SH-SY5Y (cell line): ENCODE measurements at regions not wholly inside any gene's neighbourhood (a gene's known extent, or its start where the extent isn't known, plus 50 kb on each side); places are given as distances from the start of the nearest gene placed in this dataset.

Experiments
- GATA2 ChIP-seq: IDR thresholded peaks from 2 replicates; pipeline ENCODE4 v1.6.1; 2011; ENCODE audit warnings: mild to moderate bottlenecking, low read depth, low read length
- GATA3 ChIP-seq: IDR thresholded peaks from 2 replicates; pipeline ENCODE4 v1.6.1; 2011; ENCODE audit warnings: low read depth, mild to moderate bottlenecking, low read length, moderate library complexity

DNA sequence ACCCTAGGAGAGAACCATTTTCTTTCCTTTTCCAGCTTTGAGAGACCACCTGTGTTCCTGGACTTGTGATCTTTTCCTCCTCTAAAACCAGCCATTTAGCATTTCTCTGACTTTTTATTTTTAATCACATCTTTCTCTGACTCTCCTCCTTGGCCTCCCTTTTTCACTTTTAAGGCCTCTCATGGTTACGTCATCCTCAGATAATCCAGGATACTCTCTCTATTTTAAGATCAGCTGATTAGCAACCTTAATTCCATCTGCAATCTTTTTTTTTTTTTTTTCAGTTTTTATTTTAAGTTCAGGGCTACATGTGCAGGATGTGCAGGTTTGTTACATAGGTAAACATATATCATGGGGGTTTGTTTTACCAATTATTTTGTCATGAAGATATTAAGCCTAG lies 54.0 kb downstream of the RFPL4B start:
- no peak for TF ChIP-seq GATA2

DNA sequence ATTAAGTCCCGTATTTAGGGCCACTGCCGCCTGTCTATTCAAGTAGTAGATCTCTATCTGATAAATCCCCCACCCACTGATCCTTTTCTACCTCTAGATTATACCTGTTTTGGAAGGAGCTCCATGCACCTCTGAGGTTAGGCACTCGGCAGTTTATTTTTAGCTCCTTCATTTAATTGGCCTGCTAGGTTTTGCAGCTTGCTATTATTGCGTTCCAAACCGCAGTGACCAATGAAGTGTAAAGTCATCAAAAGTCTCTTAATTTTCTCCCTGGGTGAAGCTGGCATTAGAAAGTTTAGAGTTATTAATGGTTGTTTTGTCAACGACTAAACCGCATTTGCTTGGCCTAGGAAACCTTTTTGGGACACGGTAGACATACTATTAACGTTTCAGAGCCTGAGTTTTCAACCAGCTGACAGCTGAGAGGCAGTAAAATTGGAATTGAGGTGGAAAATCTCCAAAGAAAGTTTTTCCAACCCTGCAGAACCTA lies 60.0 kb downstream of the RFPL4B start:
- TF ChIP-seq GATA2, result no peak
- no peak for TF ChIP-seq GATA3

DNA sequence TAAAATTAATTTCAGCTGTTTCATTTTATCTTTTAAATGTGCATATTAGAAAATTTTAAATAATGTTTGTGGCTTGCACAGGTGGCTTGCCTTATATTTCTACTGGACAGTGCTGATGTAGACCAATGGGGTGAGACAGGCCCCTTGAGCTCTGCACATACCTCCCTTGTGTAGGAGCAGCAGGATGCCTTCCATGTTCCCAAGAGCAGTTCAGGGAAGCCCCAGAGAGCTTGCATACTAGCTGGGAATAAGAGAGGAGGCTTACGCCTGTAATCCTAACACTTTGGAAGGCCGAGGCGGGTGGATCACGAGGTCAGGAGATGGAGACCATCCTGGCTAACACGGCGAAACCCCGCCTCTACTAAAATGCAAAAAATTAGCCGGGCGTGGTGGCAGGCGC lies 61.4 kb downstream of the RFPL4B start:
- no peak for TF ChIP-seq GATA2
- TF ChIP-seq GATA3, result no peak

DNA sequence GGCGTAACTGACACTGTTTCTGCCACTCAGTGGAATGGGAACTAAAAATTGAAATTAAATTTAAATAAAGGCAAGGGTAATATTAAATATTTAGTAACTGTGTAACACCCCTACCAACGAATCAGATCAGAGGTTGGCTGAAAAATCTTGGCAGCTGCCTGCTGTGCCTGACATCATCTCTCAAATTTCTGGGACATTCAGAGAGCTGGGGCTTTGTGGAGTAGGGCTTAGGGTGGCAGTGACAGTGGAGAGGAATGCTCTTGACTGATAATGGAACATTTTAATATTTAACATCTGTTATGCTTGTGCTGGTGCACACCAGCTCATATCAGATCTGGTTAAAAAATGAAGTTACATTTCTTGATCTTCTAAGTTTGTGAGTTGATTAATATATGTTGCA lies 62.2 kb downstream of the RFPL4B start:
- TF ChIP-seq GATA3 (no peak), GATA2 (no peak)

DNA sequence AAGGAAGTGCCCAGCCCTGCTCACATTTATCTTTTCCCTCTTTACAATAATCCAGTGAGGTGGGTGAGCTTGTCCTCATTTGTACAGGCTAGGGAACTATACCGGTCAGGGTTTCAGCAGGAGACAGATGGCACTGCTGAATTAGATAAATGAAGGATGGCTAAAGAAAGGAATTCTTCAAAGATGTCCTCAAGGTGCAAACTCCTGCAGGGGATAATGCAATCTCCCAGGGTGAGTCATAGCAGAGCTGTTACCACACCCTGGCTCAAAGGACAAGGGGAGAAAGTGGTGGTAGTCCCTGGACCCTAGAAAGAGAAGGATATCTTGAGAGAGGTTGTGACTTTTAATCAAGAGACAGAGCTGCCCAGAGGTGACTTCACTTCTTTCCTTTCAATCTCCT lies 66.7 kb downstream of the RFPL4B start:
- TF ChIP-seq GATA2 (no peak), GATA3 (no peak)

DNA sequence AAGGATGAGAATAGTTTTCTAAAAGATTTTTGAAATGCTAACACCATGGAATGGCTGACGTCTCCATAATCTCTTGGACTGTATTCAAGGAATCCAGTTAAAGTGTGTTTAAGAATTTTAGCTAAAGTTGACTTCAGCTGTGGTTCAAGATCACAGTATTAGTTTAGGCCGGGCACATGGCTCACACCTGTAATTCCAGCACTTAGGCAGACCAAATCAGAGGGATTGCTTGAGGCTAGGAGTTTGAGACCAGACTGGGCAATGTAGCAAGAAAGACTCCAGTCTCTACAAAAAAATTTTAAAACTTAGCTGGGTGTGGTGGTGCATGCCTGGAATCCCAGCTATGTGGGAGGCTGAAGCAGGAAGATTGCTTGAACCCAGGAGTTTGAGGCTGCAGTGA lies 68.2 kb downstream of the RFPL4B start:
- TF ChIP-seq GATA3 (no peak), GATA2 (no peak)

DNA sequence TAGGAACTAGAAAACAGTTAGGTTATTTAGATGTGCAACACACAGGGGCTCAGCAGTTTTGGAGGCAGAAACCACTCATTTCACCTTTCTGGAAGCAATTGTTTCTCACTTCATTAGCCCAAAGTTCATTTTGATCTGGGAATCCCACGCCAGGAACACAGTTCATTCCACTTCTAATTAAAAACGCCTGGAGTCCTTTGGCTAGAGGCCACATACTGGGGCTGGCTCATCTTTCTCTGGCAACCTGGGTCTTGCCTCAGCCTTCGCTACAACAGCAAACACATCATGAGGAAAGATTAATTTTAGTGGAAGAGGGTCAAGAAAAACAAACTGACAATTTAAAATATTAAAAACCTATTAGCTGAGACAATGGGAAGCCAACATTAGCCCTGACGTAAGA lies 69.7 kb downstream of the RFPL4B start:
- TF ChIP-seq GATA3, result no peak
- no peak for TF ChIP-seq GATA2

DNA sequence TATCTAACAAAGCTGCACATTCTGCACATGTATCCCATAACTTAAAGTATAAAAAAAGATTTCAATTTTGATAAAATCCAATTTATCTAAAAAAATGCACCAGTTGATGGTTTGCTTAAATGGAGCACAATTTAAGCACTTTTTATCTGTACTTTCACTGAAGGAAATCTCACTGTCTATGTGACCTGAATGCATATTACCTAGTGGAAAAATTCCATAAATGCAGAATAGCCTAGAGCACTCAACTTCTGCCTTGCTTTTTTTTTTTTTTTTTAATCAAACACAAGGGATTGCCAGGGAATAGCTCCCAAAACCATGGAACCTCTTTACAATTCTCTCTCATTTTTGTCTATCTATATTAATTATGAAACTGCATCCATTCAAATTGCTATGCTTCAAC lies 80.4 kb downstream of the RFPL4B start:
- no peak for TF ChIP-seq GATA3
- TF ChIP-seq GATA2, result no peak

DNA sequence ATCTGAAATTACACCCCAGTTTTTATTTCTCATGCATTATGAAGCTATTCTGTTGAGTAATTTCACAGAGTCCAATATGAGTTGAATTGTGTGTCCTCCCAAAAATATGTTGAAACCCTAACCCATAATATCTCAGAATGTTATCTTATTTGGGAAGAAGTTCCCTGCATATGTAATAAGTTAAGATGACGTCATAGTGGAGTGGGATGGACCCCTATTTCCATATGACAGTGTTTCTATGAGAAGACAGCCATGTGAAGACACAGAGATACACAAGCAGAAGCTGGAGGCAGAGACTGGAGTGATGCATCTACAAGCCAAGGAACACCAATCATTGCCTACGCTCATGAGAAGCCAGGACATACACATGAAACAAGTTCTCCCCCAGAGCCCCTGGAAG lies 81.3 kb downstream of the RFPL4B start:
- TF ChIP-seq GATA2 (no peak), GATA3 (no peak)

DNA sequence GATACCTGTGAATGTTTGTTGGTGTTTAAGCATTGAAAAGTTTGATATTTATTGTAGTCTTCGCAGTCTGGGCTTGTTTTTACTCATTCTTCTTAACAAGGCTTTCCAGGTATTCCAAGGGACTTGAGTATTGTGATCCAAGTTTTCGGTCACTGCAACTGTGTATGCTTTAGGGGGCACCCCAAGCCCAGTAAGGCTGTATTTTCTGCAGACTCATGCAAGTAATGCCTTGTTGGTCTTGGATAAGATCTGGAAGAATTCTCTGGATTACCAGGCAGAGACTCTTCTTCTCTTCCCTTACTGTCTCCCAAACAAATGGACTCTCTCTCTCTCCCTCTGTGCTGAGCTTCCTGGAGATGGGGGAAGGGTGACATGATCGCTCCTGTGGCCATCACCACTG lies 82.1 kb downstream of the RFPL4B start:
- TF ChIP-seq GATA3 (no peak), GATA2 (no peak)

DNA sequence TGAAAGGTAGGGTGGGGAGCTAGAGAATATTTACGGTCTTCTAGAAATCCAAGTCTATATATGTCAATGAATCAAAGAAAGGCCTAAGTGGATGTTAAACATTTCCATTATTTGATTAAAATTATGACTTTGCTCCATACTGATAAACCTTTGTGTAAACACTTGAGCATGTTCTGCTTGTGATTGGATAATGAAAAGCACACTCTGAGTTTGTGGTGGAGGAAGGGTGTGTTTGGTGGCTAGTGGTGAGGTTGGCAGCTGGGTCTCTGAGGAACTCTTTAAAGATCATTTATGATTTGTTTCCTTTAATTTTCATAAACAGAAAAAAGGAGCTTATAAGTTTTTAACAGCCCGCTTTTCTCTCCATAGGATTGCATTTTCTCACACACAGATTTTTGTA lies 84.7 kb downstream of the RFPL4B start:
- no peak for TF ChIP-seq GATA3
- TF ChIP-seq GATA2, result no peak

DNA sequence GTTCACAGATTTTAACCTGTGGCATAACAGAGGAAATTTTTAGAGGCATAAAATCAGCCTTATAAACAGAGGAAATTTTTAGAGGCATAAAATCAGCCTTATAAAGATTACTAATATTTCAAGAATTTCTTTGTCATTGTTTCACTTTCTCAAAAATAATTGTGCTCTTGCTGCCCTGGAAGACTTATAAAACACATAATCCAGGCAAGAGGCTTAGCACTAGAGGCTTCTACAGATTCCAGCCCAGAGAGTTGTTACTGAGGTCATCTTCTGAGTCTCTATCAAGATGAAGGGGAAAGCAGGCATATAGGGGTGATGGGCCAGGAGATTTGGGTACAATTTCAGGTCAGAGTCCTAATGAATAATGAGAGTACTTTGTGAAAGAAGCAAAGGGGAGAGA lies 85.7 kb downstream of the RFPL4B start:
- TF ChIP-seq GATA3 (no peak), GATA2 (no peak)

DNA sequence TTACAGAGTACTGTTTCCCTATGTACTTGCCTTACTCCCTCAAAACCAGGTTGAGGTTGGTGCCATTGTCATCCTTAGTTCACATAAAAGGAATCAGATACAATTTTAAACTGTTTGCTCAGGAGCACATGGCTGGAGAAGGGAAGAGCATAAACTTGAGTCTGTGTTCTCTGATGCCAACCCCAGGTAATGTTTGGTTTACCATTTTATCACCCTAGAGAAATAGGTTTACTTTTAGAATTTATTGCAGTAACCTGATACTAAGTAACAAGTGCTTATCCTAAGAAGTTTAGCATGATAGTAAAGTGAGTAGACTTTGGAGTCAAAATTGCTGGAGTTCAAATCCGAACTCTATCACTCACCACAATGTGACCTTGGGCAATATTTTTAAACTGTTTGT lies 86.3 kb downstream of the RFPL4B start:
- TF ChIP-seq GATA3, result no peak
- no peak for TF ChIP-seq GATA2

DNA sequence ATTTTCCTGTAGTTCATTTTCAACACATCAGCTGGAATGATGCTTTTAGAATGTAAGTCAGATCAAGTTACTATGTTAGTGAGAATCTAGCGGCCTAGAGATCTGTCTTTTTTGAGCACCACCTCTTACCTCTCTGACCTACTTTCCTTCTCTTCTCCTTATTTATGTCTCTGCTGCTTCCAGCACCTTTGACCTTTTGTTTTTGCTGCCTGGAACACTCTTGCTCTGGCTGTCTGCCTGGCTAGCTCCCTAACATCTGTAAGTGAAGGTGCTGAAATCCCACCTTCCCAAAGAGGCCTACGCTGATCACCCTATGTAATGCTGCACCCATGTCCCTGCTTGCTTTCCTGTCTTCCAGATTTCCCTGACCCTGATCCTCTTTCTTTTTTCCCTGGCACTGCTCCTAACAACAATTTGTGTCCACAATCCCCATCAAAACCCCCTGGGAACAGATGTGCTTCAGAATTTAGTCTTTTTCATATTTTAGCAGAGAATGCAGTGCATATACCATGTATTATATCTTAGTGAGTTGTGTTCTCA lies 87.8 kb downstream of the RFPL4B start:
- TF ChIP-seq GATA2, result no peak
- no peak for TF ChIP-seq GATA3

DNA sequence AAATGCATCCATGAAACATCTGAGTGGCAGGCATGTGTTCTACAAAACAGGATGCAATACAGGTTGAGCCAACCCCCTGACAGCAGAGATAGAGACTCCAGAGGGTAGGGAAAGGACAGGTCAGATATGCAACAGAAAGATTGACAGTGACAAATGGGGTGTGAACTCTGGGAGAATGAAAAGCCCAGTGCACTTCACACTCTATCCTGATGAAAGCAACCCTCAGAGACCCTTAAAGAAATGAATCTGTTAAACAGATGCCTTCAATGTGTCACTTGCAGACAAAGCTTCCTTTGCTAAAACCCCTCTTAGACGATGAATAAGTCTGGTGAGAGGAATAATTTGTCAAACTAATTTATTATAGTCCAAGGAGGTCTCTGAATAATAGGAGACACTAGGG lies 89.9 kb downstream of the RFPL4B start:
- TF ChIP-seq GATA2, result no peak
- TF ChIP-seq GATA3, result no peak

DNA sequence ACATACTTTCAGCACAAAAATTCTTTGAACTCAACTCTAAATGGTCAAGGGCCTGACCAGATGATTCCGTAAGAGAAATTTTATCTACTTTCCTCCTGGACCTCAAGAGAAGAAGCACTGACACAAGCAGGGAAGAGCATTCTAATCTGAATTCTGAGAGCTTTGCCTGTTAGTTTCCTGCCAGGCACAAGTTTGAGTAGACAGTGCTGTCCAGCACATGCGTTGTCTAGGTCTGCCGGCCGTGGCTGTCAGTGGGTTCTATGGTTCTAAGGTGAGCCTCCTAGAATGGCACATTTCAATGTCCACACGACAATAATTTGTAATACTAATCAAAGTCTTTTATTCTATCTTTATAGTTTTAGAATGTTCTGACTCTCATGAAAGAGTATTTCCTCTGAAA lies 91.9 kb downstream of the RFPL4B start:
- TF ChIP-seq GATA2 (no peak), GATA3 (no peak)
